ENCODE measurements at regions not wholly inside any gene's neighbourhood (a gene's known extent, or its start where the extent isn't known, plus 50 kb on each side); places are given as distances from the start of the nearest gene placed in this dataset.

- TF ChIP-seq POLR2A (IDR thresholded peaks at IDR 0.05; ENCODE audit: low read depth, low read length) (no peak), SPI1 (IDR thresholded peaks at IDR 0.05; ENCODE audit: low read depth, low read length) (no peak), POLR2AphosphoS5 (IDR thresholded peaks at IDR 0.05; ENCODE audit: low read depth, low read length) (no peak), TAF1 (IDR thresholded peaks at IDR 0.05; ENCODE audit: low read depth, low read length) (no peak), POU2F2 (IDR thresholded peaks at IDR 0.05; ENCODE audit: low read depth, low read length) (no peak), PAX5 (IDR thresholded peaks at IDR 0.05; ENCODE audit: insufficient read depth, low read length, severe bottlenecking) (no peak)
- DNase-seq (ENCODE audit: insufficient read length, low spot score) (no peak), FAIRE-seq (no peak)
Observed at GRCh38 chr1:175802407-175803123, 59.2 kb upstream of the TNR start.

GRCh38 chr1:175801979-175802378 is 58.6 kb upstream of the TNR start:
- no peak for DNase-seq (ENCODE audit: insufficient read length, low spot score)
- no peak for FAIRE-seq

GRCh38 chr1:175797576-175797975 is 54.2 kb upstream of the TNR start:
- no peak for FAIRE-seq
- DNase-seq (ENCODE audit: insufficient read length, low spot score), result no peak
- TF ChIP-seq POLR2AphosphoS5 (IDR thresholded peaks at IDR 0.05; ENCODE audit: low read depth, low read length), result no peak
- TF ChIP-seq TAF1 (IDR thresholded peaks at IDR 0.05; ENCODE audit: low read depth, low read length), result no peak
- no peak for TF ChIP-seq POU2F2 (IDR thresholded peaks at IDR 0.05; ENCODE audit: low read depth, low read length)
- no peak for TF ChIP-seq PAX5 (IDR thresholded peaks at IDR 0.05; ENCODE audit: insufficient read depth, low read length, severe bottlenecking)
- no peak for TF ChIP-seq SPI1 (IDR thresholded peaks at IDR 0.05; ENCODE audit: low read depth, low read length)
- no peak for TF ChIP-seq POLR2A (IDR thresholded peaks at IDR 0.05; ENCODE audit: low read depth, low read length)

More at GRCh38 chr1:175801979-175802378, 58.6 kb upstream of the TNR start:
- no peak for TF ChIP-seq SPI1 (IDR thresholded peaks at IDR 0.05; ENCODE audit: low read depth, low read length)

- DNase-seq (ENCODE audit: insufficient read length, low spot score), result no peak
- no peak for FAIRE-seq
- TF ChIP-seq PAX5 (IDR thresholded peaks at IDR 0.05; ENCODE audit: insufficient read depth, low read length, severe bottlenecking), result no peak
Observed at GRCh38 chr1:175794586-175794985, 51.2 kb upstream of the TNR start.

GRCh38 chr1:175793617-175794016 is 50.2 kb upstream of the TNR start:
- DNase-seq (ENCODE audit: insufficient read length, low spot score) (no peak), FAIRE-seq (no peak)
- TF ChIP-seq SPI1 (IDR thresholded peaks at IDR 0.05; ENCODE audit: low read depth, low read length), result no peak
- TF ChIP-seq TAF1 (IDR thresholded peaks at IDR 0.05; ENCODE audit: low read depth, low read length), result no peak
